GM12872 (cell line): ENCODE measurements at regions not wholly inside any gene's neighbourhood (a gene's known extent, or its start where the extent isn't known, plus 50 kb on each side); places are given as distances from the start of the nearest gene placed in this dataset.
A peak's percentile ranks its signal among the peaks of the same experiment; 100 is the strongest.

ENCODE experiments used
- TF ChIP-seq, protein P1 (sequence below): IDR thresholded peaks from 3 replicates; pipeline ENCODE4 v1.5.1; 2011; ENCODE audit warnings: low read depth, mild to moderate bottlenecking, low read length, moderate library complexity; ENCODE audit not compliant: insufficient read depth

DNA sequence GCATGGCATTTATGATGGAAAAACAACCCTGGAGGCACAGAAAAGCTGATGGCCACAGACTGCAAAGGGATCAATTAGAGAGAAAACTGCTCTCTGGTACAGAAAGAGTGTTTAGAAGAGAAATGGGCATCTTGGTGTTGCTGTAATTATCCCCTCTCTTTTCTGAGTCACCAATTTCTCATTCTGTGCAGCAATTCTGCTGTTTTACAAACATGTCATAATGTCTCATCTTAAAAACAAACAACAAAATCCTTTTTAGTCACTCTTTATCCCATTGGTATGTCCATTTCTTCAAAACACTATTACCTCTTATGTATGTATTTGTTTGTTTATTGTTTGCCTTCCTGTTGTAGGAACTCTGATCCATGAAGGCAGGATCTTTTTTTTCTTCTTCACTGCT, 73.9 kb upstream of the HK2 start:
- TF ChIP-seq, protein P1, sequence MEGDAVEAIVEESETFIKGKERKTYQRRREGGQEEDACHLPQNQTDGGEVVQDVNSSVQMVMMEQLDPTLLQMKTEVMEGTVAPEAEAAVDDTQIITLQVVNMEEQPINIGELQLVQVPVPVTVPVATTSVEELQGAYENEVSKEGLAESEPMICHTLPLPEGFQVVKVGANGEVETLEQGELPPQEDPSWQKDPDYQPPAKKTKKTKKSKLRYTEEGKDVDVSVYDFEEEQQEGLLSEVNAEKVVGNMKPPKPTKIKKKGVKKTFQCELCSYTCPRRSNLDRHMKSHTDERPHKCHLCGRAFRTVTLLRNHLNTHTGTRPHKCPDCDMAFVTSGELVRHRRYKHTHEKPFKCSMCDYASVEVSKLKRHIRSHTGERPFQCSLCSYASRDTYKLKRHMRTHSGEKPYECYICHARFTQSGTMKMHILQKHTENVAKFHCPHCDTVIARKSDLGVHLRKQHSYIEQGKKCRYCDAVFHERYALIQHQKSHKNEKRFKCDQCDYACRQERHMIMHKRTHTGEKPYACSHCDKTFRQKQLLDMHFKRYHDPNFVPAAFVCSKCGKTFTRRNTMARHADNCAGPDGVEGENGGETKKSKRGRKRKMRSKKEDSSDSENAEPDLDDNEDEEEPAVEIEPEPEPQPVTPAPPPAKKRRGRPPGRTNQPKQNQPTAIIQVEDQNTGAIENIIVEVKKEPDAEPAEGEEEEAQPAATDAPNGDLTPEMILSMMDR = no peak

DNA sequence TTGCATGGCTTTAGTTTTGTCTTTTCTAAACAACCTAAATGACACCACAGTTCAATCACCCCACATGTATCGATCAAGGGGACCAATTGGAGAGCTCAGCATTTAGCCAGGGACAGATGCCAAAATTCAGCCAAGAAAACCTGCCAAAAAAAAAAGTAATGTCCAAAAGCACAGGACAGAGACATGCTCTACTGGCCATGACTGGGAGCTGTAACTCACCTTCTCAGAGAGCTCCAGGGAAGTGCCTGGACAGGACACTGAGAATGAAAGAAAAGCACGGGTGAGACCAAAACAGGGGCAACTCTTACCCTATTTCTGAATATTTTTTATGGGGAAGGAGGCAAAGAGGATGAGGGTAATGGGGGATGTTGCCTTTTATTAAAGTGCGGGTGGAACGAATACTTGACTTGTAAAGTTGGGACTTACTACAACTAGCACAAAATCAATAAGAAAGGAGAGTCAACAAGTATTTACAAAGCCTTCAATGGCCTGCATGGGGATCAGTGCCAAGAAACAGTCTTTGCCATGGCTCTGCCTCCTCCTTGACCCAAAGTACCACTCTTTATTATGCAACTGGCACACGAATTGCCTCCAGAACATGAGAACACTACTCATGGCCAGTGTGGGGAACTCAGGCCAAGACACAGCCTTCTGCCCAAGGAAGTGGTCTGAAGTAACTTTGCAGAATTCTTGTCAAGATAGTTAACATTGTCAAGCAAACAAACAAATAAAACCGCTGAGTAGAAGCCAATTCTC, 72.9 kb upstream of the HK2 start:
- TF ChIP-seq, protein P1 = no peak

DNA sequence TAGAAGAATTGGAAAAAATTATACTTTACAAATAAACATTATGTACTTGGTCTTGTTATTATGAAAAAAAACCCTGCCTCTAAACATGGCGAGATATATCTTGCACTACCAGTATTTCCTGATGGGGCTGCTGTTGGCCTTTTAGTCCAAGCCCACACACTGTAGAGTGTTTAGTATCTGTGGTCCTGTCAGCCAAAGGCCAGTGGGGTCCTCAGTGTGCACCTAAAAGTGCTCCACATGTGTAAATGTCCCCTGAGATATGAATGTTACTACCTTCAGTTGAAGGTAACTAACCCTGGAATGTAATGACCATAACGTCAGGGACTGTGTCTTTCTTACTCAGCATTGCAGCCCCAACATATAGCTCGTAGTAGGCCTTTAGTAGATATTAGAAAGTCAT, 71.1 kb upstream of the HK2 start:
- TF ChIP-seq, protein P1 = 0 out of 3 replicates have a peak, but pooled peaks have one; percentile 11

DNA sequence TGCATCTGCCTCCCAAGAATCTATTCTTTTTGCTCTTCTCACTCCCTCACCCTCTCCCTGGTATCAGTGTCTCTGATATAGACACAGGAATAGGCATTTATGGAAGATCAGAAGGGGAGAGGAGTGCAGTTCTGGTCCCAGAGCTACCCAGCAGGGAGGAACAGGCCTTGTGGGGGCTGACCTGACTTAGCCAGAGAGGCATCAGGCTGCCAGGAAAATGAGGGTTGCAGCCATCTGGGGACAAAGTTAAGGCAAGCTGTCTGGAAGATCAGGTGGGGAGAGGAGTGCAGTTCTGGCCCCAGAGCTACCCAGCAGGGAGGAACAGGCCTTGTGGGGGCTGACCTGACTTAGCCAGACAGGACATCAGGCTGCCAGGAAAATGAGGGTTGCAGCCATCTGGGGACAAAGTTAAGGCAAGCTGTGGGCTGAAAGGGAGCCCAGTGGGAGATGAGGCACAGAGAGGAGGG, 69.9 kb upstream of the HK2 start:
- TF ChIP-seq, protein P1 = no peak

DNA sequence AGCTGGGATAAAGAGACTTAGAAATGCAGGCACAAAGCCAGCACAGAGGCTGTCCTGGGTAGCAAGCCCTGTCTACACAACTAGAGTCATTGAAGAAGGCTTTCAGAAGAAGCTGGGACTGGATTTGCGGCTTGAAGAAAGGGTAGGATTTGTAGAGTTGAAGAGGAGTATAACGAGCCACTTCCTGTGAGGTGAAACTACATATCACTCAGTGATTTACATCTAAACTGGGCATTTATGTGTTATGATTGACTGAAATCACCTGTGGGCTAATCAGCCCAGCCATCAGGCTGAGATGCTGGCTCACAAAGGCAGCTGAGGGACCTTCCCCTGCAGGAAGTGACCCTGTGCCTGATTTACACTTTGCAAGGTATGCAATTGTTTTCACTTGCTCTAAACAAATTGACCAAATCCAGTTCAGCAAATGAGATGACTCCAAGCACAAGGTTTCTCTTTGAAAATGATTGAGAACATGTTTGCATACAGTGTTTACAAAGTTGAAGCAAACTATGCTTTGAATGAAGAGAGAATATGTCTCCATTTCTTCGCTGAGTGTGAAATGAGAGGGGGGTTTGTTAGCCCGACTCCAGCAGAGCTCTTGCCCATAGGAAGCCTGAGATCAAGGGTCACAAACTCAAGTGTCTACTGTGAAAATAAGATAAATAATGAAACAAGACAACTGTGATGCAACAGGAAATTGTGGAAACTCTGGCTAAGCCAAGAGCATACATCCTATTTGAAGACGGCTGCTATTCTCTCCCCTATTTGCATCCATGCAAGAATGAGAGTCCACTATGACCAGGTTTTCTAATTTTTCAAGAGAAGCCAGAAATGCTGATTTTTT, 69.3 kb upstream of the HK2 start:
- TF ChIP-seq, protein P1 = no peak

DNA sequence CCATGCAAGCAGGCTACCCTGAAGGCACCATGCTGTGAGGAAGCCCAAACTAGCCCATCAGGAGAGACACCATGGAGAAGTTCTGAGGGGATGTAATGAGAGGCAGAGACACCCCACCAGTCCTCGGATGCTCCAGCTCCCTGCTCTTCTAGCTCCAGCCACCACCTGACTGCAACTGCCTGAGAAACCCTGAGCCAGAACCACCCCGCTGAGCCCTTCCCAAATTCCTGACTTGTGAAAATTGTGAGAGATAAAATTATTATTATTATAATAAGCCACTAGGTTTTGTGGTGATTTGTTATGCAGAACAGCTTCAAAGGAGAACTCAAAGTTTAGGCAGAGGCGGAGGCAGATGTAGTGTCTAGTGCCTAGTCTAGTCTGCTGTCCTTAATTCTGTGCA, 67.1 kb upstream of the HK2 start:
- TF ChIP-seq, protein P1 = no peak

DNA sequence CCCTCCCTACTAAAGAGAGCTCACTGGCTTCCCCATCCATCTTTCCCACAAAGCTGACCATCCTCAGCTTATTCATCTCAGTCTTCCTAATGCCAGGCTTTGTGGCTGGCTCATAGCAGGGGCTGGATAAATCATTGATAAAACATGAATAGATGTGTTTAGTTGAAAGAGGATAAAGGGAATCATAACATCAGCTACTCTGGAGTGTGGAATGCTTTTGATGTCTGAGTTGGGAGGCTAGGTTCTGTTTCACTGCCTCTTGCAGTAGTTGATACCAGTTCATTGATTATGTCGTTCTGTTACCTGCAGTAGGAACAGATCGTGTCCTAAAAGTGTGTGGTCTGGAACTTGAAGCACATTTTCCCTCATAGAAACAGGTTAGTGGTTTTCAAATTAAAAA, 66.3 kb upstream of the HK2 start:
- TF ChIP-seq, protein P1 = no peak
